Tibial artery (tissue), 4 donors: ENCODE measurements at regions not wholly inside any gene's neighbourhood (a gene's known extent, or its start where the extent isn't known, plus 50 kb on each side); places are given as distances from the start of the nearest gene placed in this dataset.

Source experiments
- DNase-seq, 2 donors: peaks; one replicate each; pipeline ENCODE4 v3.0.0-alpha.2; 2019
- H3K27ac ChIP-seq, 2 donors: fragments of 200-600 bp; sonication (generic) in 1 of 2; 1 replicate in 1 of 2; 2 replicates in 1 of 2; pipeline ENCODE4 v1.5.1; 2018 to 2019; ENCODE audit warnings: mild to moderate bottlenecking in 1 of 2
- H3K27me3 ChIP-seq, 2 donors: fragments of 200-600 bp; sonication (generic) in 1 of 2; one replicate each; pipeline versions ENCODE4 v1.5.1 to v1.6.0; 2016 to 2019
- H3K36me3 ChIP-seq, 3 donors: fragments of 200-600 bp; sonication (generic) in 2 of 3; one replicate each; pipeline ENCODE4 v1.5.1; 2016 to 2019; ENCODE audit warnings: mild to moderate bottlenecking in 2 of 3
- H3K4me1 ChIP-seq, 4 donors: fragments of 200-600 bp; sonication (generic) in 2 of 4; 1 replicate in 3 of 4; 2 replicates in 1 of 4; pipeline ENCODE4 v1.5.1; 2016 to 2019
- H3K4me3 ChIP-seq, 2 donors: fragments of 200-600 bp; sonication (generic) in 1 of 2; 1 replicate in 1 of 2; 2 replicates in 1 of 2; pipeline ENCODE4 v1.5.1; 2018 to 2019; ENCODE audit warnings: mild to moderate bottlenecking in 2 of 2
- H3K9me3 ChIP-seq, 3 donors: fragments of 200-600 bp; sonication (generic) in 1 of 3; one replicate each; pipeline ENCODE4 v1.5.1; 2016 to 2019
- CTCF ChIP-seq, 2 experiments: fragments of 200-600 bp in 1 of 2; fragments of 450-650 bp in 1 of 2; IDR thresholded peaks; one replicate each; pipeline ENCODE4 v1.5.1; 2017 to 2019; ENCODE audit warnings: antibody characterized with exemption in 2 of 2, mild to moderate bottlenecking in 1 of 2, moderate library complexity in 1 of 2
- intact Hi-C: fragments of 100-400 bp; cut with DNase I; formaldehyde crosslinking; loops from one replicate; pipeline ENCODE4 v1.15.0; 2023; ENCODE audit warnings: low total_unique reads

GRCh38 chr1:222346955-222347354 lies 200.9 kb downstream of the HHIPL2 start:
- H3K9me3 ChIP-seq = no peaks in the 10 kb centered on the region
- intact Hi-C loops = no loop called here
- TF ChIP-seq CTCF (IDR thresholded peaks at IDR 0.05) = no peak
- H3K27ac ChIP-seq = no peak overlapping the region
- H3K4me1 ChIP-seq = no peaks in the 10 kb centered on the region
- H3K4me3 ChIP-seq = no peak overlapping the region
- no peak for DNase-seq
- no peaks in the 10 kb centered on the region for H3K36me3 ChIP-seq
- H3K27me3 ChIP-seq = no peaks in the 10 kb centered on the region

- Histone ChIP-seq H3K36me3 (no peaks in the 10 kb centered on the region), H3K4me3 (no peak overlapping the region), H3K9me3 (no peaks in the 10 kb centered on the region), H3K27ac (no peak overlapping the region), H3K4me1 (no peaks in the 10 kb centered on the region), H3K27me3 (no peaks in the 10 kb centered on the region)
- TF ChIP-seq CTCF (IDR thresholded peaks at IDR 0.05) = no peak
- intact Hi-C loops = no loop called here
- DNase-seq = no peak
These were observed 208.4 kb downstream of the HHIPL2 start for GRCh38 chr1:222339376-222339947.

GRCh38 chr1:222335586-222335985 lies 212.3 kb downstream of the HHIPL2 start:
- no peak for DNase-seq
- intact Hi-C loops = no loop called here

GRCh38 chr1:222334026-222334680 lies 213.8 kb downstream of the HHIPL2 start:
- H3K27me3 ChIP-seq = no peaks in the 10 kb centered on the region
- DNase-seq = no peak
- intact Hi-C loops = no loop called here
- no peak overlapping the region for H3K27ac ChIP-seq
- H3K9me3 ChIP-seq = no peaks in the 10 kb centered on the region
- H3K4me3 ChIP-seq = no peak overlapping the region
- H3K4me1 ChIP-seq = no peaks in the 10 kb centered on the region
- no peaks in the 10 kb centered on the region for H3K36me3 ChIP-seq
- TF ChIP-seq CTCF (IDR thresholded peaks at IDR 0.05) = no peak

More at GRCh38 chr1:222335586-222335985, 212.3 kb downstream of the HHIPL2 start:
- no peak overlapping the region for H3K4me3 ChIP-seq
- H3K27ac ChIP-seq = no peak overlapping the region
- H3K27me3 ChIP-seq = no peaks in the 10 kb centered on the region
- TF ChIP-seq CTCF (IDR thresholded peaks at IDR 0.05) = no peak
- no peaks in the 10 kb centered on the region for H3K4me1 ChIP-seq
- H3K9me3 ChIP-seq = no peaks in the 10 kb centered on the region
- H3K36me3 ChIP-seq = no peaks in the 10 kb centered on the region

- Histone ChIP-seq H3K9me3 (no peaks in the 10 kb centered on the region), H3K27ac (no peak overlapping the region), H3K4me3 (no peak overlapping the region), H3K4me1 (no peaks in the 10 kb centered on the region), H3K36me3 (no peaks in the 10 kb centered on the region), H3K27me3 (no peaks in the 10 kb centered on the region)
- TF ChIP-seq CTCF (IDR thresholded peaks at IDR 0.05) = no peak
- DNase-seq = no peak
- intact Hi-C loops = no loop called here
These were observed 216.1 kb downstream of the HHIPL2 start for GRCh38 chr1:222331765-222332164.
